DOHH2 (cell line): ENCODE measurements at regions not wholly inside any gene's neighbourhood (a gene's known extent, or its start where the extent isn't known, plus 50 kb on each side); places are given as distances from the start of the nearest gene placed in this dataset.

Source experiments
- H3F3A ChIP-seq: fragments of 200-600 bp; sonication (generic), shearing (Covaris generic); 2 replicates; pipeline ENCODE4 v1.6.0; 2016; ENCODE audit warnings: antibody characterized with exemption, mild to moderate bottlenecking; ENCODE audit not compliant: control insufficient read depth, insufficient read depth
- H3K27ac ChIP-seq: fragments of 200-600 bp; sonication (generic); 2 replicates; pipeline ENCODE4 v1.5.1; 2014; ENCODE audit warnings: low read depth, mild to moderate bottlenecking, low read length, moderate library complexity
- H3K27me3 ChIP-seq: fragments of 200-600 bp; sonication (generic); 2 replicates; pipeline ENCODE4 v1.6.1; 2014; ENCODE audit warnings: mild to moderate bottlenecking, low read length, mixed read lengths; ENCODE audit not compliant: control insufficient read depth
- H3K36me3 ChIP-seq: fragments of 200-600 bp; sonication (generic); 2 replicates; pipeline ENCODE4 v1.6.1; 2014; ENCODE audit warnings: mild to moderate bottlenecking, low read length, moderate library complexity, mixed read lengths; ENCODE audit not compliant: control insufficient read depth
- H3K4me1 ChIP-seq: fragments of 200-600 bp; sonication (generic); 2 replicates; pipeline ENCODE4 v1.6.1; 2014; ENCODE audit warnings: mild to moderate bottlenecking, low read length, mixed read lengths; ENCODE audit not compliant: control insufficient read depth
- H3K4me2 ChIP-seq: fragments of 200-600 bp; sonication (generic); 2 replicates; pipeline ENCODE4 v1.6.0; 2014; ENCODE audit warnings: mild to moderate bottlenecking, low read length, moderate library complexity
- H3K4me3 ChIP-seq: fragments of 200-600 bp; sonication (generic); 2 replicates; pipeline ENCODE4 v1.5.1; 2014; ENCODE audit warnings: mild to moderate bottlenecking, low read length, mixed read lengths
- H3K79me2 ChIP-seq: fragments of 200-600 bp; sonication (generic); 2 replicates; pipeline ENCODE4 v1.6.1; 2014; ENCODE audit warnings: mild to moderate bottlenecking, low read length, mixed read lengths; ENCODE audit not compliant: control insufficient read depth
- H3K9me2 ChIP-seq: fragments of 200-600 bp; sonication (generic); replicated peaks from 2 replicates; pipeline ENCODE4 v1.6.1; 2014; ENCODE audit warnings: mild to moderate bottlenecking, low read length, mixed read lengths; ENCODE audit not compliant: control insufficient read depth
- H3K9me3 ChIP-seq: fragments of 200-600 bp; sonication (generic); 2 replicates; pipeline ENCODE4 v1.6.1; 2014; ENCODE audit warnings: antibody characterized with exemption, low read length, mixed read lengths; ENCODE audit not compliant: control insufficient read depth, insufficient read depth
- H4K20me1 ChIP-seq: fragments of 200-600 bp; sonication (generic); 2 replicates; pipeline ENCODE4 v1.6.0; 2014; ENCODE audit warnings: low read depth, mild to moderate bottlenecking, antibody characterized with exemption, low read length, moderate library complexity; ENCODE audit not compliant: control insufficient read depth, insufficient read depth
- CTCF ChIP-seq: fragments of 200-600 bp; sonication (generic); IDR thresholded peaks from one replicate; pipeline ENCODE4 v1.5.1; 2014; ENCODE audit warnings: antibody characterized with exemption, mild to moderate bottlenecking, low read depth, low read length; ENCODE audit not compliant: poor library complexity, severe bottlenecking
- EZH2phosphoT487 ChIP-seq: fragments of 200-600 bp; sonication (generic); IDR thresholded peaks from 2 replicates; pipeline ENCODE4 v1.6.1; 2017; ENCODE audit warnings: borderline replicate concordance, mild to moderate bottlenecking, antibody characterized with exemption, low read length, moderate library complexity, mixed read lengths

- no peaks in the 10 kb centered on the region for H4K20me1 ChIP-seq
- no peak overlapping the region for H3K4me3 ChIP-seq
- H3K4me1 ChIP-seq = no peaks in the 10 kb centered on the region
- H3K4me2 ChIP-seq = no peak overlapping the region
- H3K27me3 ChIP-seq = no peaks in the 10 kb centered on the region
- no peaks in the 10 kb centered on the region for H3F3A ChIP-seq
- H3K9me2 ChIP-seq = no peaks in the 10 kb centered on the region
- TF ChIP-seq EZH2phosphoT487 = no peak
- TF ChIP-seq CTCF = no peak
- no peaks in the 10 kb centered on the region for H3K36me3 ChIP-seq
- H3K27ac ChIP-seq = no peak overlapping the region
- no peaks in the 10 kb centered on the region; the same call in 1 of the 2 replicates for H3K9me3 ChIP-seq
- H3K79me2 ChIP-seq = no peaks in the 10 kb centered on the region
Measured at GRCh38 chr20:61061981-61062380, 190.1 kb upstream of the CDH4 start.

- H4K20me1 ChIP-seq = no peaks in the 10 kb centered on the region
- H3K36me3 ChIP-seq = no peaks in the 10 kb centered on the region
- H3K9me3 ChIP-seq = peaks cover 4% of the 10 kb centered on the region; the same call in 1 of the 2 replicates
- H3K27me3 ChIP-seq = no peaks in the 10 kb centered on the region
- no peak overlapping the region for H3K4me3 ChIP-seq
- H3K4me1 ChIP-seq = no peaks in the 10 kb centered on the region
- no peaks in the 10 kb centered on the region for H3K9me2 ChIP-seq
- H3K79me2 ChIP-seq = no peaks in the 10 kb centered on the region
- TF ChIP-seq EZH2phosphoT487 = no peak
- TF ChIP-seq CTCF = no peak
- H3K4me2 ChIP-seq = no peak overlapping the region
- no peak overlapping the region for H3K27ac ChIP-seq
- no peaks in the 10 kb centered on the region for H3F3A ChIP-seq
Measured at GRCh38 chr20:61065853-61066252, 186.2 kb upstream of the CDH4 start.

- Histone ChIP-seq H3K9me3 (peaks cover 4% of the 10 kb centered on the region; the same call in 1 of the 2 replicates), H3K9me2 (no peaks in the 10 kb centered on the region), H3K27ac (no peak overlapping the region), H3K4me1 (no peaks in the 10 kb centered on the region), H3F3A (no peaks in the 10 kb centered on the region), H3K27me3 (no peaks in the 10 kb centered on the region), H3K4me3 (no peak overlapping the region), H3K79me2 (no peaks in the 10 kb centered on the region), H3K4me2 (no peak overlapping the region), H3K36me3 (no peaks in the 10 kb centered on the region), H4K20me1 (no peaks in the 10 kb centered on the region)
- TF ChIP-seq EZH2phosphoT487 (no peak), CTCF (no peak)
Measured at GRCh38 chr20:61066526-61066925, 185.5 kb upstream of the CDH4 start.
